Activated CD4-positive, CD25-positive, alpha-beta regulatory T cell (primary cell): ENCODE measurements at regions not wholly inside any gene's neighbourhood (a gene's known extent, or its start where the extent isn't known, plus 50 kb on each side); places are given as distances from the start of the nearest gene placed in this dataset.

Source experiments
- DNase-seq, 4 experiments: peaks; one replicate each; lab custom pipeline; 2025; lab: John Stamatoyannopoulos, UW

- DNase-seq: no peak
Measured at GRCh38 chr22:48676266-48677167, 1151.2 kb downstream of the BRD1 start.

DNA sequence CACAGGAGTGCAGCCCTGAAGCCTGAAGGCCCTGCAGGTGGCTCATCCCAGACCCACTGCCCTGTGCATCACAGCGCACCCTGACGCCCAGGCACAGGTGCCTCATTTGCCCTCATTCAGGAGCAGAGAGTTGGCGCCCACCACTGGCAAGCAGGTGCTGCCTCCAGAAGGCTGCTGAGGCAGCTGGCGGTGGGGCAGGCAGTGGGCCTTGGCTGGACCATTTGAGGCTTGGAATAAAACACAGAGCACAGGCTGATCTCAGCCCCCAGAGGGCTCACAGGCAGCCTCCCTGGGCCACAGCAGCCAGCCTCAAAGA, 1151.9 kb downstream of the BRD1 start:
- DNase-seq: no peak

- no peak for DNase-seq
Measured at GRCh38 chr22:48675141-48675829, 1152.4 kb downstream of the BRD1 start.

GRCh38 chr22:48673806-48674500, 1153.7 kb downstream of the BRD1 start:
- no peak for DNase-seq

- DNase-seq: no peak
Measured at GRCh38 chr22:48672387-48672786, 1155.3 kb downstream of the BRD1 start.

GRCh38 chr22:48670731-48671130, 1156.9 kb downstream of the BRD1 start:
- DNase-seq: no peak

GRCh38 chr22:48669986-48670716, 1157.5 kb downstream of the BRD1 start:
- DNase-seq: no peak

- no peak for DNase-seq
Measured at GRCh38 chr22:48669226-48669625, 1158.4 kb downstream of the BRD1 start.

GRCh38 chr22:48667289-48667688, 1160.4 kb downstream of the BRD1 start:
- no peak for DNase-seq

DNA sequence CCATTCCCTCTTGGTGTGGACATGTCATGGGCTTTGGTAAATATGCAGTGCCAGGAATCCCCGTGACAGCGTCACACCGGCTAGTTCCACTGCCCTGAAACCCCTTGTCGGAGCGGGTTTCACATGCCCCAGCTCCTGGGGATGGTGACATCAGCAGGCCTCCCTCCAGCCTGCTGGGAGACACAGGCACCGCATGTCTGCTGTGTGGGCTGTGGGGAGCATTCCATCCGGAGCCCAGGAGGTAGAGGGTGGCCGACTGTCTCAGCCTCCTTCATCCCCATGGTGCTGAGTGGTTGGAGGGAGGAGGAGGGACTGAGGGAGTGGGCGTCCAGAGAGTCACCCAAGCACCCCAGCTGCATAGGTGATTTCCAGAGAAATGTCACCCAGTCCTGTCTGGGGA, 1161.1 kb downstream of the BRD1 start:
- DNase-seq: no peak

- DNase-seq: no peak
Measured at GRCh38 chr22:48665311-48665995, 1162.2 kb downstream of the BRD1 start.

- no peak for DNase-seq
Measured at GRCh38 chr22:48664586-48664985, 1163.1 kb downstream of the BRD1 start.

DNA sequence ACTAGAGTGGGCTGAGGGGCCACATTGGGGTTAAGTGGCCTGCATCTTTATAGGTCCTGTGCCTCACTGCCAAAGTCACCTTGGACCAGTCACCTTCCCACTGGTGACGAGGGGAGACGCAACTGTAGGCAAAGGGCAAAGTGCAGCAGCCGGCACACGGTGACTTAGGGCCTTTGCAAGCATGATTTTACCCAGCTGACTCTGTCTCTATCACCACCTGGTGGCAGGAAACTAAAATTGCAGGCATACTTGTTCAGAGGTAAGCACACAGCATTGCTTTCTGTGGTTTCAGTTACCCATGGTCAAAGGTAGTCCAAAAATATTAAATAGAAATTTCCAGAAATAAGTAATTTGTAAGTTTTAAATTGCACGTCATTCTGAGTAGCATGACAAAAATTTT, 1164.4 kb downstream of the BRD1 start:
- DNase-seq: no peak

DNA sequence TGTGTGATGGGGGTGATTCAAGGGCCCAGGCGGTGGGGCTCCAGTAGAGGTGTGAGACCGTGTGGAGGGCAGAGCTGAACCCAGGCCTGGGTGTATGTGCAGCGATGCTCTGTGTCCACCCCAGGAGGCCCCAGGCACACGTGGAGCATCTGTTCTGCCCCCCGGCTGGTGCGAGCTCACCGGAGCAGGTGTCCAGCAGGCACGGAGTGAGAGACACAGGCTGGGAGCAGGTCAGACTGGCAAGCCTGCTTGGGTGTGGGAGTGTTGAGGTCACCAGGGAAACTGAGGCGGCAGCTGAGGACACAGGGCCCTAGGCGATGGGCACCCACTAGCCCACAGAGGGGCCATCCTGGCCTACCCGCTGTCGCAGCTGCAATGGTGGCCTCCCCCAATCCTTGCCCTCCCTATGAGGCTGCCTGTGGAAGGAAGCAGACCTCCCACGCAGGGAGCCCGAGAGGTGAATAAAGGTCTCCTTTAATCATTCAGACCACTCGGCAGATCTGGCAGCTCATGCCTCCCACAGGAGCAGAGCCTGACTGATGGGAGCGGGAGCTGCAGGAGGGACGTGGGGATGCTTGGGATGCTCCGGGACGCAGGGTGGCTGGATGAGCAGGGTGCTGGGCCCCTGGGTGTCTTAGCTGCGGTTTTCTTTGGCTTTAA, 1165.1 kb downstream of the BRD1 start:
- DNase-seq: no peak

GRCh38 chr22:48661984-48662383, 1165.7 kb downstream of the BRD1 start:
- DNase-seq: no peak

DNA sequence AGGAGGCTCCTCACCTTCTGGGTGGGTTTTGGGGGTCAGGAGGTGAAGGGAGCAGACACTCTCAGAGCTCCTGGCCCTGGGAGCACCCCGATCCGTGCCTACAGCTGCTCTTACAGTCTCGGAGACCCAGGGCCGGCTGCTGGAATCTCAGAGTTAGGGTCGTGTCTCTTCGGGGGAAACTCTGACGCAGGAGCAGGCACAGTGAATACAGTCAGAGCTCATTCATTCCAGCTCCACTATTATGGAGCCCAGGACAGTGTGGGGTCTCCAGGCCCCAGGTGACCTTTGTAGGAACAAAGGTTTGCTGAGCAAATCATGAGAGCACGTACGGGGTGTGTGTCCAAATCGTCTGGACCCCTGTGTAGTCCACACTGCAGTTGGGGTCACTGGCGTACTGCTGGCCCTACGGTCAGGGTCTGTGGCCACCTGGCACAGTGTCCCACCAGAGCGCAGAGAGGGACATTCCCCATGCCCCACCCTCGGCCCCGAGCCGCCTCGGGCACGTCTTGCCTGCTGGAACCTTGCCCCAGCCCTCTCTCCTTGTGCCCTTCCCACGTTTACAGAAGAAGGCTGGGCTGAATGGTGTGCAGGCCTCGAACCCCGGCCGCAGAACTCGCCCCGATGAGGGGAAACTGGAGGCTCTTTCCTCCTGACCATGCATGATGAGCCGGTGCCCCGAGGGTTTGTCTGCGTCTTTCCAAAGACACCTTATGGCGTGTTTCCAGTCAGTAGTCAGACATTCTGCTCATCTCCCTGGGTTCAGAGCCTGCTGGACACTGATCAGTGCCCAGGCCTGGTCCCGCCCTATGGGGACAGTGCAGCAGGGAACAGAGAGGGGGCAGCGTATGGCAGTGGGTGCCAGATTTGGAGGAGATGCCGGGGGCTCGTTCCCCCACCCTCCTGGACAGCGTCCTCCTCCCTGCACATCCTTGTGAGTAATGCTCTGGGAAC, 1166.6 kb downstream of the BRD1 start:
- no peak for DNase-seq

- no peak for DNase-seq
Measured at GRCh38 chr22:48660104-48660789, 1167.4 kb downstream of the BRD1 start.

DNA sequence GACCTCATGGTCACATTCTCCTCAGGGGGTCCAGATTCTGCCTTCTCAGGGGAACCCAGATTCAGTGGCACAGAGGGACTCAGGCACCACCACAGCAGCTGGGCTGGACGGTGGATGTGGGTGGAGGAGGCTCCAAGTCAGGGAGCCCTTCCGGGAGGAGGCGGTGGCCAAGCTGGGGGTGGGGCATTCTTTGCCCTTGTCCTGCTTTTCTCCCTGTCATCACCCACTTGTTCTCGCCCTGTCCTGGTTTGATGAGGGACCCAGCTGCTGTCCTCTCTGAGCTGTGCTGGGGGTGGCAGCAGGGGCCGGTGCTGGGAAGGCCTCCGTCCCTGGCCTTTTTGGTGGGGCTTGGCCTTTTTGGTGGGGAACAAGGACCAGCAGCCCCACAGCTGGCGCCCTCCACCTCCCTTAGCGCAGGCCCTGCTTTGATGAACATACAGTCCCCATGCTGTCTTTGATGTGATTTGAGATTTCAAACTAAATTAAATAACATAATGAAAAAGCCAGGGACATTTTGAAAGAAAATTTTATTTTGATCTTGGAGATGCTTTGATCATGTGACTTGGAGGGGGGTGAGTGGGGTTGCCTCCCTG, 1168.2 kb downstream of the BRD1 start:
- DNase-seq: no peak

DNA sequence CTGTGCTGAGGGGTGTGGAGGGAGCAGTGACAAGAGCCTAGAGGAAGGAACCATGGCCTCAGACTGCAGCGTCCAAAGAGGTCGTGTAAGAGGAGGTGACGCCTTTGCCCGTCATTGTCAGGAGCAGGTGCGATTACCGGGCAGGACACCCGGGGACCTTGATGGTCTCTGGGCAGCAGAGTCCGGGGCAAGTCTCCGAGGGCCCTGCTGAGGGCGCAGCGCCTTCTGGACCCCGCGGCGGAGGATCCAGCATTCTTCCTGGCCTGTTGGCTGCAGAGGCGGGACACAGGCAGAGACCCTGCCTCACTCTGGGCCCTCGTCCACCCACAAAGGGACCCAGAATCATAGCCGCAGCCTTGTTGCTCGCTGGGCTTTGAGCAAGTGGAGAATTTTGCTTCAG, 1168.8 kb downstream of the BRD1 start:
- no peak for DNase-seq
